Ovary (tissue), 7 donors: ENCODE measurements at regions not wholly inside any gene's neighbourhood (a gene's known extent, or its start where the extent isn't known, plus 50 kb on each side); places are given as distances from the start of the nearest gene placed in this dataset.

ENCODE experiments used
- DNase-seq, 5 donors: peaks; one replicate each; pipeline ENCODE4 v3.0.0-alpha.2; 2019 to 2020
- H3K27ac ChIP-seq, 2 donors: fragments of 200-600 bp; one replicate each; pipeline versions ENCODE4 v1.5.1 to v1.8.0; 2019 to 2022
- H3K27me3 ChIP-seq: fragments of 200-600 bp; one replicate; pipeline ENCODE4 v1.8.0; 2022
- H3K36me3 ChIP-seq: fragments of 200-600 bp; sonication (generic); one replicate; pipeline ENCODE4 v1.5.1; 2019
- H3K4me1 ChIP-seq: one replicate; pipeline ENCODE4 v1.8.1; 2013; ENCODE audit warnings: mild to moderate bottlenecking, moderate library complexity; ENCODE audit not compliant: insufficient read depth
- H3K4me3 ChIP-seq: fragments of 200-600 bp; sonication (generic); one replicate; pipeline ENCODE4 v1.5.1; 2017
- H3K9me3 ChIP-seq, 2 donors: fragments of 200-600 bp in 1 of 2; sonication (generic) in 1 of 2; one replicate each; pipeline versions ENCODE4 v1.5.1 to v1.8.1; 2013 to 2019; ENCODE audit warnings: mild to moderate bottlenecking in 1 of 2, moderate library complexity in 1 of 2
- CTCF ChIP-seq, 3 donors: fragments of 450-650 bp in 2 of 3; fragments of 200-600 bp in 1 of 3; IDR thresholded peaks; one replicate each; pipeline versions ENCODE4 v1.5.1 to v1.8.0; 2016 to 2022; ENCODE audit warnings: antibody characterized with exemption in 3 of 3, mild to moderate bottlenecking in 1 of 3
- EP300 ChIP-seq: sonication (generic); formaldehyde crosslinking; IDR thresholded peaks from one replicate; pipeline ENCODE4 v1.6.1; 2017; ENCODE audit warnings: antibody characterized with exemption
- POLR2A ChIP-seq: fragments of 450-650 bp; IDR thresholded peaks from one replicate; pipeline ENCODE4 v1.6.1; 2017; ENCODE audit warnings: antibody characterized with exemption, mild to moderate bottlenecking, moderate library complexity
- WGBS, 3 donors: extraction: QIAGEN DNeasy Blood & Tissue Kit in 1 of 3; methylation state at CpG; one replicate each; pipeline versions ENCODE4 v1.1.5 to v1.1.7; 2013 to 2017; 5-methylcytosine and 5-hydroxymethylcytosine counted together
- intact Hi-C, 4 donors: fragments of 100-400 bp; cut with DNase I; formaldehyde crosslinking; loops; one replicate each; pipeline versions ENCODE4 v1.11.0 to v1.15.1; 2022 to 2023
- donor health status: DM: no; HTN: no; CAD: no; lungs with moderate emphysema.
- donor health status: DM: no; HTN: no; CAD: no.
- donor health status: Bipolar disorder and iron deficiency.
- donor health status: DM: no; HTN: no; CAD: no.
- donor health status: DM: yes; HTN: yes; CAD: no.

GRCh38 chr3:194080436-194080835 lies 55.5 kb upstream of the HES1 start:
- TF ChIP-seq EP300 = no peak
- no peak for TF ChIP-seq POLR2A
- no peak for TF ChIP-seq CTCF (IDR thresholded peaks at IDR 0.05)
- no peaks in the 10 kb centered on the region for H3K36me3 ChIP-seq
- peaks cover 5% of the 10 kb centered on the region for H3K4me1 ChIP-seq
- WGBS, 3 donors = 72 to 77% (median 75%) methylated on average over 7 of the region's 7 CpGs
- no peak overlapping the region for H3K4me3 ChIP-seq
- no peaks in the 10 kb centered on the region for H3K27me3 ChIP-seq
- H3K9me3 ChIP-seq = no peaks in the 10 kb centered on the region
- H3K27ac ChIP-seq = no peak overlapping the region
- intact Hi-C loops = no loop called here
- no peak for DNase-seq

GRCh38 chr3:194080913-194081800 lies 54.8 kb upstream of the HES1 start:
- TF ChIP-seq CTCF (IDR thresholded peaks at IDR 0.05) (no peak), POLR2A (no peak), EP300 (no peak)
- no peak for DNase-seq
- WGBS, 3 donors = 82 to 84% (median 83%) methylated on average over 8 of the region's 8 CpGs
- intact Hi-C loops = no loop called here
- Histone ChIP-seq H3K4me3 (no peak overlapping the region), H3K9me3 (no peaks in the 10 kb centered on the region), H3K4me1 (peaks cover 5% of the 10 kb centered on the region), H3K27me3 (no peaks in the 10 kb centered on the region), H3K27ac (no peak overlapping the region), H3K36me3 (no peaks in the 10 kb centered on the region)

- no peak for TF ChIP-seq POLR2A
- no peak for TF ChIP-seq EP300
- TF ChIP-seq CTCF (IDR thresholded peaks at IDR 0.05) = no peak
- Histone ChIP-seq H3K4me3 (no peak overlapping the region), H3K27ac (no peak overlapping the region), H3K36me3 (no peaks in the 10 kb centered on the region), H3K4me1 (peaks cover 8% of the 10 kb centered on the region), H3K9me3 (no peaks in the 10 kb centered on the region), H3K27me3 (no peaks in the 10 kb centered on the region)
- intact Hi-C loops = no loop called here
- WGBS, 3 donors = 95 to 96% (median 96%) methylated on average over 5 of the region's 5 CpGs
- DNase-seq = no peak
Observed at GRCh38 chr3:194081826-194082225, 54.1 kb upstream of the HES1 start.

- intact Hi-C loops = no loop called here
- H3K9me3 ChIP-seq = no peaks in the 10 kb centered on the region
- H3K4me1 ChIP-seq = peaks cover 4% of the 10 kb centered on the region
- H3K36me3 ChIP-seq = no peaks in the 10 kb centered on the region
- H3K27ac ChIP-seq = no peak overlapping the region
- 74 to 83% (median 77%) methylated on average over 18 of the region's 18 CpGs for WGBS, 3 donors
- TF ChIP-seq POLR2A (no peak), CTCF (IDR thresholded peaks at IDR 0.05) (no peak), EP300 (no peak)
- H3K27me3 ChIP-seq = no peaks in the 10 kb centered on the region
- no peak for DNase-seq
- no peak overlapping the region for H3K4me3 ChIP-seq
Observed at GRCh38 chr3:194082743-194083636, 53.0 kb upstream of the HES1 start.
